ENCODE measurements at regions not wholly inside any gene's neighbourhood (a gene's known extent, or its start where the extent isn't known, plus 50 kb on each side); places are given as distances from the start of the nearest gene placed in this dataset.
A peak's percentile ranks its signal among the peaks of the same experiment; 100 is the strongest.

- DNase-seq (ENCODE audit: low read depth in 2 of 3, low spot score in 2 of 3): no peak
Measured at GRCh38 chr10:9636216-9636615, 1381.5 kb upstream of the CELF2 start.

GRCh38 chr10:9643782-9644181 lies 1373.9 kb upstream of the CELF2 start:
- peak in 1 of 3 donors; percentile 5 for DNase-seq (ENCODE audit: low read depth in 2 of 3, low spot score in 2 of 3)

- no peak for DNase-seq (ENCODE audit: low read depth in 2 of 3, low spot score in 2 of 3)
Measured at GRCh38 chr10:9645404-9645803, 1372.3 kb upstream of the CELF2 start.

GRCh38 chr10:9645928-9646600 lies 1371.6 kb upstream of the CELF2 start:
- DNase-seq (ENCODE audit: low read depth in 2 of 3, low spot score in 2 of 3): no peak

- no peak for DNase-seq (ENCODE audit: low read depth in 2 of 3, low spot score in 2 of 3)
Measured at GRCh38 chr10:9654261-9654660, 1363.4 kb upstream of the CELF2 start.

GRCh38 chr10:9656386-9656785 lies 1361.3 kb upstream of the CELF2 start:
- DNase-seq (ENCODE audit: low read depth in 2 of 3, low spot score in 2 of 3): no peak

- DNase-seq (ENCODE audit: low read depth in 2 of 3, low spot score in 2 of 3): no peak
Measured at GRCh38 chr10:9656996-9657395, 1360.7 kb upstream of the CELF2 start.

GRCh38 chr10:9657530-9657929 lies 1360.1 kb upstream of the CELF2 start:
- no peak for DNase-seq (ENCODE audit: low read depth in 2 of 3, low spot score in 2 of 3)

GRCh38 chr10:9668411-9668810 lies 1349.3 kb upstream of the CELF2 start:
- DNase-seq (ENCODE audit: low read depth in 2 of 3, low spot score in 2 of 3): no peak

- DNase-seq (ENCODE audit: low read depth in 2 of 3, low spot score in 2 of 3): no peak
Measured at GRCh38 chr10:9670911-9671310, 1346.8 kb upstream of the CELF2 start.

GRCh38 chr10:9681655-9682054 lies 1336.0 kb upstream of the CELF2 start:
- DNase-seq (ENCODE audit: low read depth in 2 of 3, low spot score in 2 of 3): no peak

- DNase-seq (ENCODE audit: low read depth in 2 of 3, low spot score in 2 of 3): no peak
Measured at GRCh38 chr10:9682802-9683201, 1334.9 kb upstream of the CELF2 start.

- no peak for DNase-seq (ENCODE audit: low read depth in 2 of 3, low spot score in 2 of 3)
Measured at GRCh38 chr10:9684186-9684585, 1333.5 kb upstream of the CELF2 start.

GRCh38 chr10:9685596-9685995 lies 1332.1 kb upstream of the CELF2 start:
- DNase-seq (ENCODE audit: low read depth in 2 of 3, low spot score in 2 of 3): no peak

GRCh38 chr10:9688711-9689110 lies 1329.0 kb upstream of the CELF2 start:
- no peak for DNase-seq (ENCODE audit: low read depth in 2 of 3, low spot score in 2 of 3)

- peak in 2 of 3 donors; percentile 5 to 54 for DNase-seq (ENCODE audit: low read depth in 2 of 3, low spot score in 2 of 3)
Measured at GRCh38 chr10:9707216-9707615, 1310.5 kb upstream of the CELF2 start.

- no peak for DNase-seq (ENCODE audit: low read depth in 2 of 3, low spot score in 2 of 3)
Measured at GRCh38 chr10:9709849-9710248, 1307.8 kb upstream of the CELF2 start.

GRCh38 chr10:9712393-9712792 lies 1305.3 kb upstream of the CELF2 start:
- DNase-seq (ENCODE audit: low read depth in 2 of 3, low spot score in 2 of 3): no peak

- no peak for DNase-seq (ENCODE audit: low read depth in 2 of 3, low spot score in 2 of 3)
Measured at GRCh38 chr10:9719246-9719645, 1298.4 kb upstream of the CELF2 start.

- no peak for DNase-seq (ENCODE audit: low read depth in 2 of 3, low spot score in 2 of 3)
Measured at GRCh38 chr10:9733766-9734165, 1283.9 kb upstream of the CELF2 start.

GRCh38 chr10:9734218-9734617 lies 1283.5 kb upstream of the CELF2 start:
- DNase-seq (ENCODE audit: low read depth in 2 of 3, low spot score in 2 of 3): no peak

- DNase-seq (ENCODE audit: low read depth in 2 of 3, low spot score in 2 of 3): no peak
Measured at GRCh38 chr10:9735731-9736130, 1281.9 kb upstream of the CELF2 start.

- peak in 2 of 3 donors; percentile 1 to 45 for DNase-seq (ENCODE audit: low read depth in 2 of 3, low spot score in 2 of 3)
Measured at GRCh38 chr10:9743639-9744038, 1274.0 kb upstream of the CELF2 start.

Data from hematopoietic multipotent progenitor cell (in vitro differentiated cells).